Activated CD4-positive, CD25-positive, alpha-beta regulatory T cell treated with anti-CD3 and anti-CD28 coated beads, Interleukin-2, amount 50 U/mL, for 24 hours (primary cell): ENCODE measurements at regions not wholly inside any gene's neighbourhood (a gene's known extent, or its start where the extent isn't known, plus 50 kb on each side); places are given as distances from the start of the nearest gene placed in this dataset.
"Not testable (repeated sequence)": the region's sequence is repeated elsewhere in the genome, so short reads cannot be mapped to it uniquely, and the experiment has no call there.

ENCODE experiments used
- ATAC-seq, 2 donors: fragments of 150-1000 bp; cut with Tn5 transposase; one replicate each; pipeline ENCODE4 v1.10.0; 2021; ENCODE audit warnings: mild to moderate bottlenecking in 1 of 2, moderate library complexity in 1 of 2

DNA sequence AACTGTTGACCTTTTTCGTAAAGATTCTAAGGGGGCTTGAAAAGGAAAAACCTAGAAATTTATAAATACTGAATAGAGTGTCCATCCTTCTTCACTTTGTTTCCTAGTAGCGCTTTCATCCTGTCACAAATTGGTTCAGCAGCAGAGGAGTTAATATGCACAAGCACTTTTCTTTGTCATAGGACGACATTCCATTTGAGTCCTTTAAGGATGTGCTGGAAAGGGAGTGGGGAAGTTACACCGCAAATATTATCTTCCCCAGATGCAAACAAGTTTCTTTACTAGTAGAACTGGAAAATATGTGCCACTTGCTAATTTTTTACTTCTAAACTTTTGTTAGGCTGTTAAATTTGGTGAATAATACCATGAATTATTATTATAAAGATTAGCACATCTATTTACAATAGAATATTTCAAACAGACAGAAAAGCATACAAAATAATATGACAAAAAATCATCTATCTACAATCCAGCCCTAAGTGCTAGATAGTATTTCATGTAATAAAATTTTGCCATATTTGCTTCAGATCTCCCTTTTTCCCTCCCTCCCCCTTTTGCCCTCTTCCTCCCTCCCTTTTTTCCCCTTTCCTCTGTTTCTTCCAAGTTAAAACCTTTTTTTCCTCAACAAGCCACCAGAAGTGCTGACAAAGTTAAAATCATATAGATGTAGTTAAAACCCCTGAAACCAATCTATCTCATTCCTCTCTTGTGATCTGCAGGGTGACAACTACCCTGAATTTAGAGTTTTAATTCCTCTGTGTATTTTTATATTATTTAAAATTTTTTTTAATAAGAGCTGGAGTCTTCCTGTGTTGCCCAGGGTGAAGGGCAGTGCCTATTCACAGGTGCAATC, 50.5 kb upstream of the MAP4K3 start:
- no peak for ATAC-seq

DNA sequence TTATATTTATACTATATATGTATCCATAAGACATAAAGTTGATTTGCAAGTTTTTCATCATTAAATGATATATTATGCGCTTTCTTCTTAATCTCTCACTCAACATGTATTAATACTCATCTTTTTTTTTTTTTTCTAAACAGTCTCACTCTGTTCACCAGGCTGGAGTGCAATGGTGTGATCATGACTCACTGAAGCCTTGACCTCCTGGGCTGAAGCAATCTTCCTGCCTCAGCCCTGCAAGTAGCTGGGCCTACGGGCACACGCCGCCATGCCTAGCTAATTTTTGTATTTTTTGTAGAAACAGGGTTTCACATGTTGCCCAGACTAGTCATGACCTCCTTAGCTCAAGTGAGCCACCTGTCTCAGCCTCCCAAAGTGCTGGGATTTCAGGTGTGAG, 51.4 kb upstream of the MAP4K3 start:
- ATAC-seq, result no peak

DNA sequence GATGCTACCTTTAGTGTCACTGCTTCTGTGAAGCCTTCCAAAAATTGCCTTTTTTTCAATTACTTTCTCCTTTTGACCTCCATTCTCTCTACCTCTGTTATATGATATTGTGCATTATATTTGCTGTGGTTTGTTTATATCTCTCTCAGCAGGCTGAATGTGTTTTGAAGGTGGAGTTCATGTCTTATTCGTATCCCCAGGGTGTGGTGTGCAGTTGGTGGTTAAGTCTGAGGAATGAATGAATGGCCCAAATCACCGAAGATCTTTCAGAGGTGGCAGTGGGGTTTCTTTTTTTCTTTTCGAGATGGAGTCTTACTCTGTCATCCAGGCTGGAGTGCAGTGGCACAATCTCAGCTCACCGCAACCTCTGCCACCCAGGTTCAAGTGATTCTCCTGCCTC, 53.5 kb upstream of the MAP4K3 start:
- ATAC-seq, result no peak

DNA sequence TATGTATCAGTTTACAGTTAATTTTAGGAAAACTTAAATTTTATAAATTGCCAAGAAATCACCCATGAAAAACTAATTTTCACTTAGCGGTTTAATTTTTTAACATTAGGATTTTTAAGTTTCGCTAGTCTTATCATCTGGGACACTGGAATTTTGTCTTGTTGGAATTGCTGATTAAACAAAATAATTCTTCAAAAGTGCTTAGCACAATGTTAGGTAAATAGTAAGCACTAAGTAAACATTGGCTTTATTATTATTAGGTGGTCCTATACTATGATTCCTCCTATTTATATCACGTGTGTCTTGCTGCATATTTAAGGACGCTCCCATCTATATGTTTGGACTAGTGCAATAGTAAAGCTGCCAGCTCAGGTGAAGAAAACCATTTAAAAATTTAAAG, 54.6 kb upstream of the MAP4K3 start:
- no peak for ATAC-seq

DNA sequence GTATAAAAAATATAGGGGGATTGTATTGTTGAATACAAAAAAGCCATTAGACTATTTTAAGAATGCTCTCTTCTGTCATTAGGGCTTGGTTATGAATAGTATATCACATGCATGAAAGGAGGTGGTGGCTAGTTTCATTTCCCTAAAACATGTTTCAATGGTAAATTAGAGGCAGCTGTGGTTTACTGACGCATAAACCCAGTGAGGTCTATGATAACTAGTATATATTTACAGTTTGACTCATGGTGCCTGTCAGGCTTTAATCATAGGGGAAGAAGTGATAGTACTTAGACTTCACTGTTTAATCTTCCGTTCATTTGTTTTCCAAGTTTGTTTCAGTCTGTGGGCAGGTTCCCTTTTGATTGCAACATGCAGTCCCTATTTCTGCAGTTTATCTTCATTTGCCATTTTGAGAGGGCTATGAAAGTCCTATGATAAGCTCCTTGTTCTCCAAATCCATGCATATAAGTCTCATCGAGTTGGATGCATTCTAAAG, 55.1 kb upstream of the MAP4K3 start:
- peak; percentile 98 for ATAC-seq

DNA sequence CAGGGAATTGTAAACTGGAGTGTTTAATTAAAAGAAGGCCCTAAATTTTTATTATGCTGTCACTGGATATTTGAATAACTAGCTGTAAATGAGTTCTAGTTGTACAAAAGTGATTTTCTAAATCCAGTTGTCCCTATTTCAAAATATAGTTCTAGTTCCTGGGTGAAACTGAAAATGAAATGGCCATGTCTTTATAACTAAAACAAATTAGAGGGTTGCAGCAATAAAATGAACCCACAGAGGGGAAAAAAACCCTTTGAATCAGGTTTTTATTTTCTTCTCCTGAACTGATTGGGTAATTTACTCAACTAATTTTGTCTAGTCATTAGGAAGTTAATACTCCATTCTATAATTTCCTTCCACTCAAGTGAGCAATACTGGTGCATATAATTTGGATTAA, 55.6 kb upstream of the MAP4K3 start:
- ATAC-seq, result no peak

DNA sequence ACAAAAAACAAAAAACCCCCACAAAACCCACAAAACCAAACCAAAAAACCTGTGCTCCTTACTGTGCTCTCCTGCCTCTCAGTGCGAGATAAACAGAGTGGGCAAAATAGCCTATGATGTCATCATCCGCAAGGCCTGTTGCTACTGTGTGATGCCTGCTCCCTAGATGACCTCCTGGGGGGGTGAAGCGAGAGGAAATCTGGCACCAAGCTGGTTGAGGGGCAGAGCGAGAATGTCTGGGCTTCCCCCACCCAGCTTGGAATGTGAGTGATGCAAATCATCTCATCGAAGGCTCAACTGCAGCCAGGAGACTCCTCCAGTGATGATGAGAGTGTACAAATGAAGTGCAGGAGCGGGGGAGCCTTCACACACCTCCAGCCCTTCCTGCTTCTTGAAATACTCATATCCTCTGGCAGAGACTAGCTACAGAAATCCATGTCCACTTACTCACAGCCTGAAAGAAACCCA, 57.7 kb upstream of the MAP4K3 start:
- no peak for ATAC-seq

DNA sequence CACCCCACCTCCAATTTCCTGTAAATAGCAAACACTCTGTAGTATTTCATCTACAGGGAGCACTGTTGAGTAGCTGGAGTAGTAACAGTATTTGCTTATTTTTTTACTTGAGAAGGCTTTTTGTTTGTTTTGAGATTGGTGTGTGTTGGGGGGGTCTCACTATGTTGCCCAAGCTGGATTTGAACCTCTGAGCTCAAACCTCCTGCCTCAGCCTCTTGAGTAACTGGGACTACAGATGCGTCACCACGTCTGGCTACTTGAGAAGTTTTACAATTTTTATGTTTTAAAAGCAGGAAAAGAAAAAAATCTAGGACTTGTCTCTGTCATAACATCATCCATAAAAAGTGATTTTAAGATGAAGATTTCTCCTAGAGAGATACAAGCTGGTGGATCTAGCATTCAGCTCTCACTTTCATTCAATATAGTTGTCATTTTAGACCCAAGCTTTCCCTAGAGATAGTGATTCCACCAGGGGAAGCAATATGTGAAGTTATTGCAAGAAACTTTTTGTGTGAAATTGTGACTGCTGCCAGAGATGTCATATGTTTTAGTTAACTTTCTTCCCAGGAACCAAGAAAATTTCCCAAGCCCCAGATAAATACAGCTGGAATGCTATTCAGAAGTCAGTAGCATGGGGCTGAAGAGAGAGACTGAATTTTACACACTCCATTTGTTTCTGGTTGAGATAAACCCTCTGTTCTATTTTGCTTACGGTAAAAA, 60.2 kb upstream of the MAP4K3 start:
- no peak for ATAC-seq

DNA sequence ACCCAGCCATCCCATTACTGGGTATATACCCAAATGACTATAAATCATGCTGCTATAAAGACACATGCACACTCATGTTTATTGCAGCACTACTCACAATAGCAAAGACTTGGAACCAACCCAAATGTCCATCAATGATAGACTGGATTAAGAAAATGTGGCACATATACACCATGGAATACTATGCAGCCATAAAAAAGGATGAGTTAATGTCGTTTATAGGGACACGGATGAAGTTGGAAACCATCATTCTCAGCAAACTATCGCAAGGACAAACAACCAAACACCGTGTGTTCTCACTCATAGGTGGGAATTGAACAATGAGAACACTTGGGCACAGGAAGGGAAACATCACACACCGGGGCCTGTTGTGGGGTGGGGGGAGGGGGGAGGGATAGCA, 61.1 kb upstream of the MAP4K3 start:
- not testable (repeated sequence) for ATAC-seq

DNA sequence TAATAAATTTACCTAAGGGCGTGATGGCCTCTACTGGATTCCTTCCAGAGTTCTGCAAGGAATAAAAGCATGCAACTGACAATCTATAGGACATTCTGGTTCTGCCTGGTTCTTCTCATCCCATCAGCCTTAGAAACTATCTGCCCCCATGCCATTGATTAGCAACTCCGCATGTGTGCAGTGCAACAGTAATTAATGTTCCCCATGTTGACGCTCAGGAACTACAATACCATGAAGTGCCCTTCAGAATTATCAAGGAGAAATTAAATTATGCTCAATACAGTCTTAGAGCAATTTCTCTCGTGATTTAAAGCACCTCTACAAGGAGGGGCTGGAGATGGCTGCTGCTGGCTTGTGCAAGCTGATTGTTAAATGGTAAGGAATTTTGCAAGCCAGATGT, 61.7 kb upstream of the MAP4K3 start:
- ATAC-seq, result no peak

DNA sequence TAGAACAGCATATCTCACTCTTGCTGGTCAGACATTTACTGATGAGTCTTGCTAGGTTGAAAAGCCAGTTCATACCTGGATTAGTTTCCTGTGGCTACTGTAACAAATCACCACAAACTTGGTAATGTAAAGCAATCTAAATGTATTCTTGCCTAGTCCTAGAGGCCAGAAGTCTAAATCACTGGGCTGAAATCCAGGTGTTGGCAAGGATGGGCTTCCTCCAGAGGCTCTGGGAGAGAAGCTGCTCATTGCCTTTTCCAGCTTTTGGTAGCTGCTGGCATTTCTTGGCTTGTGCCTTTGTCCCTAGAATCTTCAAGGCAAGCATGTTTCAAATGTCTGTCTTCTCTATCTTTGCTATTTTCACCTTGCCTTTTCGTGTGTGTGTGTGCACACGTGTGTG, 62.3 kb upstream of the MAP4K3 start:
- no peak for ATAC-seq

DNA sequence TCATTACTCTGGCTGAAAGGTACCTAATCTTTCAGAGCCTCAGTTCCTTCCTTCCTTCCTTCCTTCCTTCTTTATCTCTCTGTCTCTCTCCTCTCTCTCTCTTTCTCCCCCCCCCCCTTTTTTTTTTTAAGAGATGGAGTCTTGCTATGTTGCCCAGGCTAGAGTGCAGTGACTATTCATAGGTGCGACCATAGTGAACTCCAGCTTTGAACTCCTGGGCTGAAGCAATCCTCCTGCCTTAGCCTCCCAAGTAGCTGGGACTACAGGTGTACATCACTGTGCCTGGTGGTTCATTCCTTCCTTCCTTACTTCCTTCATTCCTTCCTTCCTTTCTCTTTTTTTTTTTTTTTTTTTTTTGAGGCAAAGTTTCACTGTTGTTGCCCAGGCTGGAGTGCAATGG, 64.3 kb upstream of the MAP4K3 start:
- no peak for ATAC-seq

DNA sequence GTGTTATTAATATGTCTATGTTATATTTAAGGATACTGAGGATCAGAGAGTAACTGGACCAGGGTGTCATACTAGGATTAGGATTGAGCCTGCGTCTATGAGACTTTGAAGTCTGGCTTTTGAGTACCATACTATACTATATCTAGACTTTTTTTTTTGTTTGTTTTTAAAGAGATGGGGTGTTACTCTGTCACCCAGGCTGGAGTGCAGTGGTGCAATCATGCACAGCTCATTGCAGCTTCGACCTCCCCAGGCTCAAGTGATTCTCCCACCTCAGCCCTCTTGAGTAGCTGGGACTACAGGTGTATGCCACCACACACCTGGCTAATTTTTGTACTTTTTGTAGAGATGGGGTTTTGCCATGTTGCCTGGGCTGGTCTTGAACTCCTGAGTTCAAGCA, 66.2 kb upstream of the MAP4K3 start:
- no peak for ATAC-seq

DNA sequence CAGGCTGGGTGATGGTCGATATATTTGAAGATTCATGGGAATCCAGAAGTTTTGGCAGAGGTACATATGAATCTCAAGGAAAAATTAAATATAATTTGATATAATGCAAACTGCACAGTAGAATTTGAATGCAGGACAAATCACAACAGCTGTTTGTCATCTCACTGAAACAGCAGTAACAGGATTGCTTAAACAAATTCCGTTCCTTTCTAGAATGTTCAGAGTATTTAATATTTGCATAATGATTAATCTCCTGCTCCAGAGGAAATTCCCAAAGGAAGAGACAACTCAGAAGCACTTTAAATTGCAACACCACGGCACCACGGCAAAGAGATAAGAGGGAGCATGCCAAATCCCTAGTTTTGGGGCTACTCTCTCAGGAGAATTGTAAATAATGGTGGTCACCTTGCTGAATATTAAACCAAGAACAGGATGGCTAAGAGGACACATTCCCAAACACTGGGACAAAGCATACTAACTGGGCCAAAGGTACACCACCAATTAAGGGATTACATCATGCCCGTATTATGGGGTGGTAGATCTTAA, 67.8 kb upstream of the MAP4K3 start:
- ATAC-seq, result no peak

DNA sequence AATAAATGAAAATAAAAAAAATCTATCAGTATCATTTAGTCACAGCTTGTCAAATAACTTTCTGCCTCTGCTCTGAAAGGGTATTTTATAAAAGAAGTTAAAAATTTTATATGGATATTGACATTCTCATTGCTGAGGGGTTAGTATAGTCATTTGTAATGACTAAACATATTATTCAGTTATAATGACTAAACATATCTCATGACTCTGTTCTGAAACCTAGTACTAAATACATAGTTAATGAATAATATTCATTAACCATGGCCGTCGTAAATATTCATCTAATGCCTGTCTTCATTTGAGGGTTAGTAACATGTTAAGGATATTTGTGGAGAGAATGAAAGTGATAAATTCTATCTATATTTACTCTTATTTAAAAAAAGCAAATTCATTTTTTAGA, 69.1 kb upstream of the MAP4K3 start:
- peak; percentile 47 to 53 for ATAC-seq

DNA sequence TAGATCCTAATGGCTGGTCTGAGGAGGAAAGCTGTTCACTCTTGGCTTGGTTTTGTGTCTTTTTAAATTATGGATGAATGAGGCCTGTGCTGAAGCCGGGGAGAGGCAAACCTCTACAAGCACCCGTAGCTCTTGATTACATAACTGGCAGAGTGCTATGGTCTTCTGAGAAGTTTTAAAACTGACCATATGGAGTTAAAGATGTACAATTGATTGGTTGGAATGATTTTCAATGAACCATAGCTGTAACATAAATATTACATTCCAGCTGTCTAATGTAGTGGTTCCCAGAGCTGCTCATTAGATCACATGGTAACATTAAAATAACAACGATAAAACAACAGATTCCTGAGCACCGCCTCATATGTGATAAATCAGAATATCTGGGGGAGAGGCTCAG, 71.1 kb upstream of the MAP4K3 start:
- no peak for ATAC-seq

DNA sequence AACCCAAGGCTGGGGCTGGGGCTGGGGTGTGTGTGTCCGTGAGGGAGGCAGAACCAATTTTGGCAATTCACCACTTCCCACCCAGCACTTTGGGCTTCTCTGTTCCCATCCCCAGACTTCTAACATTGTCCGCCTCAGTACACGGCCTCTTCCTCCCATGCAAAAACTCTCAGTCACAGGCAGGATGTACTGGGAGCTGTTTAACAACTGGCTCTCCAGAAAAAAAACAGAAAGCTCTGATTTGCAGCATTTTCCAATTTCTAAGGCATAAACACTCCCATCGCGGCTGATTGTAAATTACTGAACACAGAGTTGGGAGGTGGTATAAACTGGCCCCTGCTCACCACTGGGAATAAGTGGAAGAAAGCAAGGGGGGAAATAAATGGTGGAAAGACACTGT, 73.1 kb upstream of the MAP4K3 start:
- no peak for ATAC-seq

DNA sequence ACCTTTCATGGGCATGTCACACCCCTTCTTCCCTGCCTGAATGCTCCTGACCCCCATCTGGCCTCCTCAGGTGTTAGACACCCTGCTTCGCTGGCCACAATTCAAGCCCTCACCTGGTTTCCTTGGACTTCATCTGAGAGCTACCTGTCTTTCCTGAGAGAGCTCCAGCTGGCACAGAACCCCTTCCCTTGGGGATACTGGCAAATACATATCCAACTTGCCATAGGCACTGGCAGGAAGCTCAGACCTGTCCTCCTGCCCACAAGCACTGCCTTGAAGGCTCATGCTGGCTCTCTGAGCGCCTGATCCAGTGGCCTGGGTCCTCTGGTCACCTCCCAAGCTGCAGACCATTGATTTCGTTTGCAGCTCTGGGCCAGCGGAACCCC, 74.1 kb upstream of the MAP4K3 start:
- no peak for ATAC-seq

DNA sequence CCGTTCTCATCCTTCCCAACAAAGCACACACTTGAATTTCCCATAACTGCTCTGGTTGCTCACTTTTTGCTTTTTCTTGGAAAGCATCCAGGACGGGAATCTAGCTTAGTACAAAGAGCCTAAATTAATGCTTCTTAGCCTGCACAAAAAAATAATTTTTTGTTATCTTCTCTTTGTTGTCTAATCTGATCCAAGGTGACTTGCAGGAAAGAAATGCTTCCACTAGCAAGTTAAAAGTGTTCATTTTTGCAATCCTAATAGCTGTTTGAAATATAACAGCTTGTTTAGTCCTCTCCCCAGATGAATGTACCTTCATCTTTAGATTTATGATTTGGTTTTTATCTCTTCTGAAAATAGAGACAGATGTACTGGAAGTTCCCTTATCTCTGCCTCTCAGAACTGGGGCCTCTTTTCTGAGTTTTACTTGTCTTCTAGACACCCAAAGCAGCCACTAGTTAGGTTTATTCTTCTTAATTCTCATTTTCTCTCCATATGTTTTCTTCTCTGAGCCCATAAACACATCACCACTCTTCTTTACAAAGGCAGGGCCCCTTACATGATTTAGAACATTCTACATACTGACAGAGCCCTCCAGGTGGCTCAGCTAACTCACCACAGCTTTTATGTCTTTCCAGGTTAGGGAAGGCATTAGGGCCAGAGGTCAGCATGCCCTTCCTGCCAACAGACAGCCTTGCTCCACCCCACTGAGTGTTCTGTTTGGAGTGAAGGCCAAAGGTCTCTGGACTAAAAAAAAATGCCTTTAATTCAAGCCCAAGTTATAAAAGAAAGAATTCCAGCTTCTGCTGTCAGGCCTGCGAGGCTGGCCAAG, 74.7 kb upstream of the MAP4K3 start:
- peak; percentile 20 to 38 for ATAC-seq

DNA sequence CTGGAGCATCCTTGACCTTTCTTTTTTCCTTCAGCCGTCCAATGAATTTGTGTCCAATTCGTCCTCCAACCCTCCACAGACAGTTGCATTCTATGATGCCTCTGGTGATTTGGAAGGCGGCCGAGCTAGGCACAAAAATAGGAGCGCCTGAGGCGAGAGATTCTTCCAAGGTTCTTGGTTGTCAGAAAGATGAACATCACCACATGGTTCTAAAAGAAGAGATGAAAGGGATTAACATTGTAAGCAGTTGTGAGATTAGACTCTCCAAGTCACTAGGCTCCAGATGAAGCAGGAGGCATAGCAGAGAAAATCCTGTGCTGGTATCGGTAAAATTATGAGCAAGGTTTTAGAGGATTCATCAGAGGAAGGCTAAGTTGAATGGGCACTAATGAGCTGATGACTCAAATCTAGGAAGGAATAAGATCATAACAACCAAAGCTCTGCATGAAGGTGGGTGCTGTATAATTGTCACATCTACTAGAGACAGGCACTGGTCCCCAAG, 75.4 kb upstream of the MAP4K3 start:
- ATAC-seq, result peak; percentile 54 to 61

DNA sequence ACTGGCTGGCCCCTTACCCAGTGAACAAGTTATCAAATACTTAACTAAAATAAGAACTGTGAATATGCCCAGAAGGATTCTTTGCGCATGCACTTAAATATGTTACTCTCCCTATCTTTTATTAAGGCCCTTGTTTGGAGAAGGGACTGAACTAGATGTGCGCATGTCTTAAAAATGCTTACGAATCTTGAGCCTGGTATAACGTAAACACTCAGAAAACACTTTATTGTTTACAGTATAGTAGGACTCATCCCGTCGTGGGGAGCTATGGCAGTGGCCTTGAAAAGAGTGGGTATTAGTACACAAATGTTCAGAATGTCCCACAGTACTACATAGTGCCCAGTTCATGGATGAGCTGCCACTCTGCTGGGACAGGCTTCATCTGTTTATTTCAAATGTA, 75.9 kb upstream of the MAP4K3 start:
- ATAC-seq, result no peak

DNA sequence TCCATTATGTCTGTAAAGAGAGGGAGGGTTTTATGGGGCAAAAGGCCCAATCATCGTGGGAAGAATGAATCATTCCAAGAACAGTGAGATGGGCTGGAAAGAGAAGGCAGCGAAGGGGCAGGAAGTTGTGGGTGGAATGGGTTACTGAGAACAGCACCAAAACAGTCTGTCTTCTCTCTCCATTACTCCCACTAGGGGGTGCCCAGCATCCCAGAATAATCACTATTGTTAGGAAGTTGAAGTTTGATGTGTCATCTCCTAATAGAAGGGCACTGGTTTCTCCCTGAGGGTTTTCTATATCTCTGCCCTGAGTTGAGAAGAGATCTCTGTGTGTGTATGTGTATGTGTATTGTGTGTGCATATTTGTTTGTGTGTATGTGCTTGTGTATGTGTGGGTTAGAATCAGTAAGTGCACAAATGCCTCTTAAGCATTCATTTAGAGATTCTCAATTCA, 76.6 kb upstream of the MAP4K3 start:
- peak; percentile 70 for ATAC-seq

DNA sequence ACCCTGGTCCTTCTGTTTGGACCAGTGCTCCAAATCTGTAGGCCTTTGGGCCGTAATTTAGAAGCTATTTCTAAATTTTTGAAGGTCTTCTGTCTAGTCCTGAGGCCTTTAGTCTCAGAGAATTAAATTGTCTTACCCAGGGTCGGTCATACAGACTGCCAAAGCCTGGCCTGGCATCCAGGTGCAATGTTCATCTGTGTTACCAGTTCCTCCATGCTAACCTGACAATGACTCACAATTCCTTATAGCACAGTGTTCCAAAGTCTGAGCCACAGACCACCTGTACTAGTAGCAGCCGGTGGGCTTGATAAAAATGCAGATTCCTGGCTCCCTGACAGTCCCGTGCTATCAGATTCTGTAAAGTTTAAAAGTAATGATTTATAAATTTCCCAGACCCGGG, 77.7 kb upstream of the MAP4K3 start:
- no peak for ATAC-seq
